HL-60 (cell line): ENCODE measurements at regions not wholly inside any gene's neighbourhood (a gene's known extent, or its start where the extent isn't known, plus 50 kb on each side); places are given as distances from the start of the nearest gene placed in this dataset.

Source experiments
- GABPA ChIP-seq: IDR thresholded peaks from 2 replicates; pipeline ENCODE4 v1.6.1; 2012; ENCODE audit warnings: low read depth
- REST ChIP-seq: IDR thresholded peaks from 2 replicates; pipeline ENCODE4 v1.6.1; 2012; ENCODE audit warnings: low read depth; ENCODE audit not compliant: insufficient replicate concordance
- SPI1 ChIP-seq: IDR thresholded peaks from 2 replicates; pipeline ENCODE4 v1.6.1; 2012; ENCODE audit warnings: low read depth, mild to moderate bottlenecking, borderline replicate concordance

- no peak for TF ChIP-seq GABPA
- TF ChIP-seq REST = no peak
- TF ChIP-seq SPI1 = no peak
Observed at GRCh38 chr11:110801328-110801727, 89.1 kb upstream of the ARHGAP20 start.
